Trophoblast cell (in vitro differentiated cells and primary cell): ENCODE measurements at regions not wholly inside any gene's neighbourhood (a gene's known extent, or its start where the extent isn't known, plus 50 kb on each side); places are given as distances from the start of the nearest gene placed in this dataset.

Experiments
- DNase-seq, 2 donors: peaks; one replicate each; pipeline ENCODE4 v3.0.0-alpha.2; 2016
- H2AFZ ChIP-seq: 2 replicates; pipeline ENCODE4 v1.6.1; 2013; ENCODE audit warnings: low read length, moderate library complexity, mild to moderate bottlenecking; ENCODE audit not compliant: insufficient read depth, poor library complexity
- H2AK5ac ChIP-seq: 2 replicates; pipeline ENCODE4 v1.6.1; 2013; ENCODE audit warnings: mild to moderate bottlenecking, low read length
- H2BK120ac ChIP-seq: 2 replicates; pipeline ENCODE4 v1.6.1; 2013; ENCODE audit warnings: low read length, mild to moderate bottlenecking, moderate library complexity; ENCODE audit not compliant: insufficient read depth, poor library complexity
- H2BK12ac ChIP-seq: 2 replicates; pipeline ENCODE4 v1.6.1; 2013; ENCODE audit warnings: mild to moderate bottlenecking, low read length, moderate library complexity
- H2BK5ac ChIP-seq: 2 replicates; pipeline ENCODE4 v1.6.1; 2013; ENCODE audit warnings: low read length, low read depth, moderate library complexity, mild to moderate bottlenecking; ENCODE audit not compliant: poor library complexity
- H3K14ac ChIP-seq: 2 replicates; pipeline ENCODE4 v1.6.1; 2013; ENCODE audit warnings: mild to moderate bottlenecking, low read length
- H3K18ac ChIP-seq: 2 replicates; pipeline ENCODE4 v1.6.1; 2013; ENCODE audit warnings: mild to moderate bottlenecking, low read length
- H3K23ac ChIP-seq: 2 replicates; pipeline ENCODE4 v1.6.1; 2013; ENCODE audit warnings: low read length
- H3K27ac ChIP-seq: 2 replicates; pipeline ENCODE4 v1.5.1; 2013; ENCODE audit warnings: low read depth, mild to moderate bottlenecking, inconsistent platforms, low read length, moderate library complexity
- H3K27me3 ChIP-seq: 2 replicates; pipeline ENCODE4 v1.6.1; 2013; ENCODE audit warnings: inconsistent platforms, mild to moderate bottlenecking, low read length, moderate library complexity; ENCODE audit not compliant: insufficient read depth
- H3K36me3 ChIP-seq, 2 experiments: 1 replicate in 1 of 2; 2 replicates in 1 of 2; pipeline ENCODE4 v1.6.1; 2013; ENCODE audit warnings: low read length in 2 of 2, mild to moderate bottlenecking in 2 of 2, moderate library complexity in 1 of 2; ENCODE audit not compliant: insufficient read depth in 2 of 2, control insufficient read depth in 1 of 2
- H3K4ac ChIP-seq: 2 replicates; pipeline ENCODE4 v1.6.1; 2013; ENCODE audit warnings: low read depth, mild to moderate bottlenecking, low read length, moderate library complexity
- H3K4me1 ChIP-seq, 2 experiments: 1 replicate in 1 of 2; 2 replicates in 1 of 2; pipeline ENCODE4 v1.6.1; 2013; ENCODE audit warnings: low read length in 2 of 2, mild to moderate bottlenecking in 2 of 2, moderate library complexity in 1 of 2; ENCODE audit not compliant: insufficient read depth in 2 of 2, control insufficient read depth in 1 of 2
- H3K4me2 ChIP-seq: 2 replicates; pipeline ENCODE4 v1.6.1; 2013; ENCODE audit warnings: inconsistent platforms, mild to moderate bottlenecking, low read length, moderate library complexity
- H3K4me3 ChIP-seq: 2 replicates; pipeline ENCODE4 v1.5.1; 2013; ENCODE audit warnings: mild to moderate bottlenecking, low read depth, low read length, inconsistent platforms
- H3K79me1 ChIP-seq: one replicate; pipeline ENCODE4 v1.6.1; 2013; ENCODE audit warnings: low read length
- H3K79me2 ChIP-seq: 2 replicates; pipeline ENCODE4 v1.6.1; 2013; ENCODE audit warnings: low read length, mild to moderate bottlenecking; ENCODE audit not compliant: control insufficient read depth, insufficient read depth, poor library complexity
- H3K9ac ChIP-seq: 2 replicates; pipeline ENCODE4 v1.6.1; 2013; ENCODE audit warnings: mild to moderate bottlenecking, low read length
- H3K9me3 ChIP-seq: 2 replicates; pipeline ENCODE4 v1.6.1; 2013; ENCODE audit warnings: low read depth, mild to moderate bottlenecking, control low read depth, inconsistent platforms, low read length; ENCODE audit not compliant: insufficient read depth
- H4K12ac ChIP-seq: 2 replicates; pipeline ENCODE4 v1.6.1; 2013; ENCODE audit warnings: low read depth, mild to moderate bottlenecking, low read length, moderate library complexity
- H4K8ac ChIP-seq: 2 replicates; pipeline ENCODE4 v1.6.1; 2013; ENCODE audit warnings: low read depth, mild to moderate bottlenecking, low read length, moderate library complexity
- H4K91ac ChIP-seq: one replicate; pipeline ENCODE4 v1.6.1; 2013; ENCODE audit warnings: low read depth, mild to moderate bottlenecking, low read length, moderate library complexity
- WGBS: extraction: QIAGEN DNeasy Blood & Tissue Kit; methylation state at CpG from one replicate; pipeline ENCODE4 v1.1.7; 2013; ENCODE audit warnings: missing lambda C conversion rate; ENCODE audit not compliant: insufficient read length, insufficient coverage; ENCODE audit errors: extremely low coverage; 5-methylcytosine and 5-hydroxymethylcytosine counted together

GRCh38 chr15:97215629-97216028 is 744.9 kb upstream of the ARRDC4 start:
- no peak overlapping the region for H2BK120ac ChIP-seq
- H2BK5ac ChIP-seq = no peak overlapping the region
- H3K4me2 ChIP-seq = no peak overlapping the region
- no peak overlapping the region for H2AFZ ChIP-seq
- no peak overlapping the region for H3K9ac ChIP-seq
- H3K9me3 ChIP-seq = no peaks in the 10 kb centered on the region
- no peaks in the 10 kb centered on the region for H3K79me2 ChIP-seq
- no peak overlapping the region for H3K14ac ChIP-seq
- no peak overlapping the region for H4K91ac ChIP-seq
- no peak overlapping the region for H3K18ac ChIP-seq
- no peaks in the 10 kb centered on the region for H3K4me1 ChIP-seq
- no peak overlapping the region for H3K27ac ChIP-seq
- H3K27me3 ChIP-seq = no peaks in the 10 kb centered on the region
- no peaks in the 10 kb centered on the region for H3K36me3 ChIP-seq
- H3K4ac ChIP-seq = no peak overlapping the region
- DNase-seq = no peak
- H3K4me3 ChIP-seq = no peak overlapping the region
- no peak overlapping the region for H3K23ac ChIP-seq
- no peak overlapping the region for H2AK5ac ChIP-seq
- no peak overlapping the region for H4K8ac ChIP-seq
- no peak overlapping the region for H2BK12ac ChIP-seq
- H4K12ac ChIP-seq = no peak overlapping the region
- H3K79me1 ChIP-seq = no peaks in the 10 kb centered on the region

- no peaks in the 10 kb centered on the region for H3K79me1 ChIP-seq
- no peak overlapping the region for H3K4me2 ChIP-seq
- H2BK120ac ChIP-seq = no peak overlapping the region
- no CpG with 5 or more reads among the region's 44 CpGs for WGBS
- no peaks in the 10 kb centered on the region for H3K36me3 ChIP-seq
- no peaks in the 10 kb centered on the region for H3K4me1 ChIP-seq
- H4K91ac ChIP-seq = no peak overlapping the region
- no peak overlapping the region for H3K9ac ChIP-seq
- H3K79me2 ChIP-seq = no peaks in the 10 kb centered on the region
- H3K14ac ChIP-seq = no peak overlapping the region
- no peak overlapping the region for H4K12ac ChIP-seq
- H2AFZ ChIP-seq = no peak overlapping the region
- H3K27me3 ChIP-seq = no peaks in the 10 kb centered on the region
- H3K4ac ChIP-seq = no peak overlapping the region
- no peak for DNase-seq
- no peak overlapping the region for H2BK5ac ChIP-seq
- H2AK5ac ChIP-seq = no peak overlapping the region
- H2BK12ac ChIP-seq = no peak overlapping the region
- no peak overlapping the region for H3K23ac ChIP-seq
- H3K4me3 ChIP-seq = no peak overlapping the region
- peaks cover 15% of the 10 kb centered on the region for H3K9me3 ChIP-seq
- H3K18ac ChIP-seq = no peak overlapping the region
- no peak overlapping the region for H3K27ac ChIP-seq
- H4K8ac ChIP-seq = no peak overlapping the region
Measured at GRCh38 chr15:97224191-97224641, 736.3 kb upstream of the ARRDC4 start.

GRCh38 chr15:97234851-97235610 is 725.5 kb upstream of the ARRDC4 start:
- Histone ChIP-seq H3K9ac (no peak overlapping the region), H3K23ac (no peak overlapping the region), H3K27ac (no peak overlapping the region), H3K14ac (no peak overlapping the region), H3K36me3 (no peaks in the 10 kb centered on the region), H3K4me2 (no peak overlapping the region), H2BK12ac (no peak overlapping the region), H3K4me1 (no peaks in the 10 kb centered on the region), H3K18ac (no peak overlapping the region), H3K79me2 (no peaks in the 10 kb centered on the region), H2AFZ (no peak overlapping the region), H4K91ac (no peak overlapping the region), H2BK120ac (no peak overlapping the region), H4K12ac (no peak overlapping the region), H3K4me3 (no peak overlapping the region), H3K27me3 (no peaks in the 10 kb centered on the region), H3K9me3 (peaks cover 2% of the 10 kb centered on the region), H2AK5ac (no peak overlapping the region), H2BK5ac (no peak overlapping the region), H3K79me1 (no peaks in the 10 kb centered on the region), H3K4ac (no peak overlapping the region), H4K8ac (no peak overlapping the region)
- peak; percentile 11 to 80 for DNase-seq
- no CpG with 5 or more reads among the region's 9 CpGs for WGBS

GRCh38 chr15:97235611-97235985 is 724.9 kb upstream of the ARRDC4 start:
- H3K4me1 ChIP-seq = no peaks in the 10 kb centered on the region
- no peak for DNase-seq
- no peak overlapping the region for H3K9ac ChIP-seq
- no peak overlapping the region for H2BK120ac ChIP-seq
- no peaks in the 10 kb centered on the region for H3K27me3 ChIP-seq
- H4K8ac ChIP-seq = no peak overlapping the region
- H2AFZ ChIP-seq = no peak overlapping the region
- no peak overlapping the region for H3K23ac ChIP-seq
- H3K79me2 ChIP-seq = no peaks in the 10 kb centered on the region
- no peaks in the 10 kb centered on the region for H3K36me3 ChIP-seq
- H3K79me1 ChIP-seq = no peaks in the 10 kb centered on the region
- no peak overlapping the region for H3K27ac ChIP-seq
- no CpG with 5 or more reads among the region's 7 CpGs for WGBS
- H2AK5ac ChIP-seq = no peak overlapping the region
- H3K4me2 ChIP-seq = no peak overlapping the region
- H4K12ac ChIP-seq = no peak overlapping the region
- H3K14ac ChIP-seq = no peak overlapping the region
- H3K9me3 ChIP-seq = peaks cover 2% of the 10 kb centered on the region
- H3K4ac ChIP-seq = no peak overlapping the region
- no peak overlapping the region for H3K18ac ChIP-seq
- no peak overlapping the region for H3K4me3 ChIP-seq
- no peak overlapping the region for H4K91ac ChIP-seq
- no peak overlapping the region for H2BK12ac ChIP-seq
- H2BK5ac ChIP-seq = no peak overlapping the region
